Activated CD4-positive, alpha-beta T cell treated with anti-CD3 and anti-CD28 coated beads, Interleukin-2, amount 50 U/mL, for 4 hours (primary cell): ENCODE measurements at regions not wholly inside any gene's neighbourhood (a gene's known extent, or its start where the extent isn't known, plus 50 kb on each side); places are given as distances from the start of the nearest gene placed in this dataset.

Source experiments
- DNase-seq, 2 experiments: peaks; one replicate each; pipeline ENCODE4 v3.0.0-alpha.2; 2020

DNA sequence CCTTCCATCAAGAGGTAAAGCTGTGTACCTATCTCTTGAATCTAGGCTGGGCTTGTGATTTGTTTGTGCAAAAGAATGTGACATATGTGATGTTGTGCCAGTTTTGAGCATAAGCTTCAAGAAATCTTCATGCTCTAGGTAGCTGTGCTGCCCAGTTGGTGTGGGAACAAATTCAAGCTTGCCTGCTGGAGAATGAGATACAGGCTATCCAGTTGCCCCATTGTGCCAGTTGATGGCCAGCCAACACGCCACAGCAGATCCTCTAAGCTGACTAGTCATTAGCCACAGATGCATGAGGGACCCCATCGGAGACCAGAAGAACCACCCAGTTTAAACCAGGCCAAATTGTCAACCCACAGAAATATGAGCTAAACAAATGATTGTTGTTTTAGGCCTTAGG is 180.5 kb upstream of the MPHOSPH6 start:
- no peak for DNase-seq

DNA sequence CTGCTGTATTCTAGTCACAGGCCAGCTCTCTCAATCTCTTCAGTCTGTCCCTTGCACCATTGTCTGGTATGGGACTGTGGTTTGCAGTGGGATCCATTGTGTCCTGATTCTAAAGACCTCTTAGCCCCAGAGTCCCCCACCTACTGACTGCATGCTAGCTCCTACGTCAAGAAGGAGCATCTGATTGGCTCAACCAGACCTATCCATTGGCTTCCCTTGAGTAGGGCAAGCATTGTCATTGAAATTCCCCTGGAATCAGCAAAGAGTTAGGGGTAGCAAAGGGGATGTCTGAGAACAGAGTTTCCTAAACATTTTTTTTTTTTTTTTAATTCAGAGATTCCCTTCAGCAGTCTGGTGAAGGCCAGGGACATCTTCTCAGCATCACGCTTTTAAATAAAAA is 175.3 kb upstream of the MPHOSPH6 start:
- no peak for DNase-seq

- no peak for DNase-seq
Measured at GRCh38 chr16:82344157-82344556, 174.1 kb upstream of the MPHOSPH6 start.

DNA sequence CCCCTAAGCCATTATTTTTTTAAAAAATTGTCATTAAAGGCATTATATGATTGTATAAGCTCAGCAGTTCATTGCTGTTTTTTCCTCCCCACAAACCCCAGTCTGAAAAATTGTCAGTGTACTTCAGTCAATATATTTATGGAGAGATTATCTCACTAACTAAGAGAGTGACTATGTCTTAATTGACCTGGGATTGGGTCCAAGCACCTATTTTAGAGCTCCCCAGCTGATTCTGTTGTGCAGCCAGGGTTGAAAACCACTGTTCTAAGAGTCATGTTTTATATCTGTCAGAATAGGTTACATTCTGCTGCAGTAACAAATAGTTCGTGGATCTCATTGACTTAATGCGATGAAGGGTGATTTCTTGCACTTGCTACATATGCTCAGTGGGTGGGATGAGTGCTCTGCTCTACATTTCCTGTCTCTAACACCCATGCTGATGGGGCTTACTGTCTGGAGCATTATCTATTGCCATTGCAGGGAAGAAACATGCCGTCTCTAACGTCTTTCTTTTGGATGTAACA is 171.2 kb upstream of the MPHOSPH6 start:
- DNase-seq: no peak

DNA sequence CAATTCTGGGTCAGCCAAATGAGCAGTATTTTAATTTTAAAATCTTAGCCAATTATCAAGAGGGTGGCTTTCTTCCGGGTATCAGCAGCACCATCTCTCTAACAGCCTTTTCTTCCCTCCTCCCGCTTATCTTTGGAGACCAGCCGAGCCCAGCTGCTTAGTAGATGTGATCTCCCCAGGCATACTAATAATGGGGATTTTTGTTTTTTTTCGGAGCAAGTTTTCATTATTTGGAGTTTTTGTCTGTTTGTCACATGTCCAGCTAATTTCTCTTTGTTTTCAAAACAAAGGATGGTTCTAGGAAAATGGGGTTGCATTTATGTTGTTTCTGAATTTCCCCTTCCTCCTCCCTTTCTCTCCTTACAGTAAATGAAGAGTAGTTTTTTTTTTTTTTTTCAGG is 170.5 kb upstream of the MPHOSPH6 start:
- no peak for DNase-seq

- DNase-seq: no peak
Measured at GRCh38 chr16:82337355-82337754, 167.3 kb upstream of the MPHOSPH6 start.

DNA sequence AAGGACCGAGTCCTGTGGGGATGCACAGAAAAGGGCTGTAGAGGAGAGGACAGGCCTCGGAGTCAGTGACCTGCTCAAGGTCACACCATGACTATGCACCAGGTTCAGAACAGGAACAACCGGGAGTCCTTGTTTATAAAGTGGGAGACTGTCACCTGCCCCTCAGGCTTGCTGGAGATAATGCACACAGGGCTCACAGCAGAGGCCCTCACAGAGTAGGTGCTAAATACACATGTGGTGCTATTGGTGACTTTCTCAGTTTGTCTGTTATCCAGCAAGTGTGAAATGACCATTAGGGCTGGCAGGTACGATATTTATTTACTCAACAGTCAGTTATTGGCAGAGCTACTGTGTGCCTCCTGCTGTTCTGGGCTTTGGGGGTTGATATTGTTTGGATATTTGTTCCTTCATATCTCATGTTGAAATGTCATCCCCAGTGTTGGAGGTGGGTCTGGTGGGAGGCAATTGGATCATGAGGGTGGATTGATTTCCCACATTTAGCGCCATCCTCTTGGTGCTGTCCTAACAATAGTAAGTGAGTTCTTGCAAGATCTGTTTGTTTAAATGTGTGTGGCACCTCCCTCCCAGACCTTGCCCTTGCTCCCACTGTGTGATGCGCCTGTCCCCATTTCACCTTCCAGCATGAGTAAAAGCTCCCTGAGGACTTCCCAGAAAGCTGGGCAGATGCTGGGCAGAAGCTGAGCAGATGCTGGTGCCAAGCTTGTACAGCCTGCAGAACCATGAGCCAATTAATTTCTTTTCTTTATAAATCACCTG is 162.1 kb upstream of the MPHOSPH6 start:
- no peak for DNase-seq

- no peak for DNase-seq
Measured at GRCh38 chr16:82331397-82331796, 161.4 kb upstream of the MPHOSPH6 start.

DNA sequence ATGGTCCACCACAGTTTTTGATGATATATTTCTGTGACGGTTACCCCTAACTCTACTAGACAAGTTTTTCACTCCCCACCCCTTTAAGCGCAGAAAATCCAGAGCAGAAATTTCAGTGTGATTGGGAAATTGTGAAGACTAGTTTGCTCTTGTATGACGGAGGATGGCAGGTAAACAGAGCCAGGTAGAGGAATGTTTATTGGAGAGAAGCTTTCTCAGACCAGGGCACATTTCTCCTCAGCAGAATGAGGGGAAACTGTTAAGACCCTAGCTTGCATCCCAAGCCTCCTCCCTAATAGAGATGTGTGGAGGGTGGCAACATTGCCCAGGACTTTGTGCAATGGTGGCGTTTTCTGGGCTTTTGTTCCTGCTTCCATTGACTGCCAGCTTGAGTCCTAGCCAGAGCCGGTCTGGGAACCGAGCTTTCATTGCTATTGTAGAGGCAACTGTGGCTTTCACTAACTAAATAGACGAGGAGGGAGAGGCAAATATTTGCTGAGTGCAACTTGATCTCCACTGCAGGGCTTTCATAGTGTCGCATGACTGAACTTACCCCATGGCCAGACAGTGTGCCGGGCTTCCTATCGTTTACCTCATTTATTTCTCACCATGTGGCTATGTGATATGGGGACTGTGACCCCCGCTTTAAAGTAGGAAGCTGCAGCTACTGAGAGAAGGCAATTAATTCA is 159.6 kb upstream of the MPHOSPH6 start:
- DNase-seq: no peak

GRCh38 chr16:82328881-82329469 is 159.0 kb upstream of the MPHOSPH6 start:
- no peak for DNase-seq

DNA sequence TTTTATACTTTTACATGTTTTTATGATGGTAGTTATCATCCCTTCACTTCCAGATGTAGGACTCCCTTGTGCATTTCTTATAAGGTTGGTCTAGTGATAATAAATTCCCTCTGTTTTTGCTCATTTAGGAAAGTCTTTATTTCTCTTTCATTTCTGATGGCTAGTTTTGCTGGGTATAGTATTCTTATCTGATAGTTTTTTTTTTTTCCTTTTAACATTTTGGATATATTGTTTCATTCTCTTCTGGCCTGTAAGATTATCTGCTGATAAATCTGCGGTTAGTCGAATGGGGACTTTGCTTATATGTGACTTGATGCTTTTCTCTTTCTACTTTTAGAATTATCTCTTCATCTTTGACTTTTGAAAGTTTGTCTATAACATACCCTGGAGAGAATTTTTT is 153.1 kb upstream of the MPHOSPH6 start:
- no peak for DNase-seq

GRCh38 chr16:82322177-82322576 is 152.2 kb upstream of the MPHOSPH6 start:
- DNase-seq: no peak

DNA sequence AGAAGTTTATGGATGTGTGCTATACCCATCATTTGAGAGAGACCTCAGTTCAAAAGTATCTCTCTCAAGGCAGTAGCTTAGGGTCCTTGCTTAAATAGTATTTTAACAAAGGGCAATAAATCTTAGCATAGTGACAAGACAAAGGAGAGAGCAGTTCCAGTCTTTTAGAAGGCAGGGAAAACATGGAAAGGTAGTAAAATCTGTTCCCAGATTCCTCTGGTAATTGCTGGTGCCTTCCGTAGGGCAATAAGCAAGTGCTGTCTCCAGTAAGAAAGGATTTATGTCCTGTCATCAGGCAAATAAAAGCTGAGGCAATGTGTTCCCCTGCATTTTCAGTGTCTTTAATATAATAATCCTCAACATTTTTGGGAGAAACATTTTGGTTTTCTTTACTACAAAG is 149.0 kb upstream of the MPHOSPH6 start:
- DNase-seq: no peak

DNA sequence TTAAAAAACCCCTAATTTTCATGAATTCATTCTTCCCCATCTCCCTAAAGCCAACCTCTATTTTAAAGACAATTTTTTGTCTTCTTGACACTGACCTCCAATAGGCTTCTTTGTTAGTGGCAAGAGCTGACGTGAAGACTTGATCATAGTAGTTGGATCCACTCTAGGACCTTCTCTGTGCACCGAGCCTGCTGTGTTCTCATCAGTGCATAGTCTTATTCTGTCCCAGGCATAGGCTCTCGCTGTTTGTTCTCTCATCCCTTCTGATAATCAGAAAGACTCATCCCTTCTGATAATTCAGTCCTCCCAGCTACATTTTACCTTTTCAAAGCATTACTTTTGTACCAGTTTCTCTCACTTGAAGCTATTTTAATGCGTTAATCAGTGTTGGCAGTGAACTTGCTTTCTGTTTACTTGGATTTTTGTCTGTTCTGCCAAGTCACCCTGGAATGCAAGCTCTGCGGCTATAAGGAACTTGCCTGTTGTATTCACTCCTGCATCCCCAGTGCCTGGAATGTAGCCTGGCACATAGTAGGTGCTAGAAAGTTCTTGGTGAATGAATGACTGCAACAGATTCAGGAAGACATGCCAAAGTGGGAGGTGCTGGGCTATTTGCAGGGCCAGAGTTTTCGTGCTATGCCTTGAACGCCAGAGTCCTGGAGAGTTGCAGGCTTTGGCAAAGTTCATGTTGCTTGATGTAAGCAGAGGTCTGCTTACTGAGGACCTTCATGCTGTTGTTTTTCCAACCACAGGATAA is 147.6 kb upstream of the MPHOSPH6 start:
- no peak for DNase-seq

GRCh38 chr16:82313754-82314153 is 143.7 kb upstream of the MPHOSPH6 start:
- DNase-seq: no peak

- DNase-seq: no peak
Measured at GRCh38 chr16:82311528-82311927, 141.5 kb upstream of the MPHOSPH6 start.

DNA sequence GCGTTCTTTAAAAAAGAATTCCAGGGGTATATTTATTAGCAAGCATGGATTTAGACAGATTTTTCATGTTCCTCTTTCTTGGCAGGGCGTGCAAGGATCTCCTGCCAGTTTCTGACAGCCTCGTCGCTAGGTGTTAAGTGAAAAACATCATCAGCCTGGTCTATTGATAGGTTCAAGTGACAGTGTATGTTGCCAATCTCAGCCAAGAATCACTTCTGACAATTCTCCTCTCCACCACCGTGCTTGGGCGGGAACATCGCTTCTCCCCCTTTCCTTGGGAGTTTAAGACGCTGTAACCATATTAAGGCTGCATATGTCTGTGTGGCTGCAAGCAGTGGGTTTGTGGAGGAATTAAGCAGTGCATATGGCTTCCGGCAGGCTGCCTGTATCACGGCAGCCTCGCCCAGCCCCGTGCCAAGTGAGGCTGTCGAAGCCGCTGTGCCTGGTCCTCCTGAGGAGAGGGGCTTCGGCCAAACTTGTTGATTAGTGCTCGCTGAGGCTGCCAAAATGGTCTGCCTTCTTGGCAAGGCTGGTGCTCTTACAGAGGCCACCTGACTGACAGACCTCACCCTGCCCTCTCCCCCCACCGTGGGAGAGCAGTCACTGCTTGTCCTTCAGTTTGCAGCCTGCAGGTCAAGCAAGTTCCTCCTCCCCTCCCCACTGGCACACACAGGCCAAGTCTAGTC is 132.2 kb upstream of the MPHOSPH6 start:
- DNase-seq: no peak

DNA sequence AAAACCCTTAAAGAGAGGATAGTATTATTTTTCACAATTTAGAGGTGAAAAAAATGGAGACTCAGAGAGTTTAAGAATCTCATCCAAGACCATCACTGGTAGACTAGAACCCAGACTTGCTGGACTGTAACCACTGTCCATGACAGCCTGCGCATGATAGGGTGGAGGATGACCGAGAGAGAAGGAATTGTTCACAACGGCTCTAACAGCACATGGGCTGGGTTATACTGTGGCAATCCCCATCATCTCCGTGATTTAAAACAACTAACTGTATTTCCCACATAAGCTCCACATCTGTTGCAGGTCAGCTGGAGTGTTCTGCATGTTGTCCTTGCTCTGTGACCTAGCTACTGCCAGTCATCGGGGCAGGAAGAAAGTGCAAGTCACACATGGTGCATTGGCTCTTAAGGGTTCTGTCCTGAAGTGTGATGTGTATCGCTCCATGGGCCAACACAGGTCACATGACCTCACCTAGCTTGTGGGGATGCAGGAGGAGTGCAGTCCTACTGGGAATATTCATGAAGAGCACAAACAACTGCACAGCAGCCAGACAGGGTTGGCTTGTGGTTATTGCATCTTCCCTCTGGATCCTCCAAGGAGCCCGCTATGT is 131.2 kb upstream of the MPHOSPH6 start:
- DNase-seq: no peak

DNA sequence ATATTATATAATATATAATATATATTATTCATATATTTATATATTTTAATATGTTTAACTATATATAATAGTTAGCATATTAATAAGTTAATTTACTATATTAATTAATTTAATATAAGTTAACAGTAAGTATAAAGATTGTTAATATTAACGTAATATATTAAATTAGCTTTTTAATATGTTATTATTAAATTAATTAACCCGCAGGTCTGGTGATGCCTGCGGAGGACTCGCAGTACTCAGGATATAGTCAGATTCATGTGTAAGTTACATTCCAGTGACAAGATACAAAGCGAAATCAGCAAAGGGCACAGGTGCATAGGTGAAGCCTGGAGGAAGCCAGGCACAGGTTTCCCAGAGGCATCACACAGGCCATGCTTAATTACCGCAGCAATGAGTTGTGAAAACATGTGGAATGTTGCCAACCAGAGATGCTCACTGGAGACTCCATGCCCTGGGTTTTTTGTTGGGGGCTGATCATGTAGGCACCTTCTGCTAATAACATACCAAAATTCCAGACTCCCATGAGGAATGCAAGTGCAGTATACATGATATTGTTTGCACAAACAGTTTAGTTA is 130.4 kb upstream of the MPHOSPH6 start:
- DNase-seq: no peak

DNA sequence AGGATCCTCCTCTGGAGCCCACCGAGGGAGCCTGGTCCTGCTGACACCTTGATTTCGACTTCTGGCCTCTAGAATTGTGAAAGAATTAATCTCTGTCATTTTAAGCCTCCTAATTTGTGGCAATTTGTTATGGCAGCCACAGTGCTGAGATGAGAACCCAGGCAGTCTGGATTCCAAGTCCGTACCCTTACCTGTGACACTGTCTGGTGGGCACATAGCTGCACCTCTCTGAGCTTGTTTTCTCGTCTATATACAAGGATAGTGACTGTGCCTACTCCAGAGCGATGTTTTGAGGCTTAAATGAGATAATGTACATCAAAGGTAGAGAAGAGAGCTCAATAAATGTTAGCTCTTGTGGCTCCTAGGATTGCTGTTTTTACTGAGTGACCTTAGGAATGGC is 128.4 kb upstream of the MPHOSPH6 start:
- DNase-seq: no peak

GRCh38 chr16:82295290-82296201 is 125.5 kb upstream of the MPHOSPH6 start:
- DNase-seq: no peak
